Mesendoderm (in vitro differentiated cells): ENCODE measurements at regions not wholly inside any gene's neighbourhood (a gene's known extent, or its start where the extent isn't known, plus 50 kb on each side); places are given as distances from the start of the nearest gene placed in this dataset.
"Not testable (repeated sequence)": the region's sequence is repeated elsewhere in the genome, so short reads cannot be mapped to it uniquely, and the experiment has no call there.

ENCODE experiments used
- DNase-seq: peaks from one replicate; pipeline ENCODE4 v3.0.0; 2013
- H2AK5ac ChIP-seq: 2 replicates; pipeline ENCODE4 v1.6.1; 2013; ENCODE audit warnings: low read length, inconsistent platforms
- H2BK120ac ChIP-seq: 2 replicates; pipeline ENCODE4 v1.6.1; 2013; ENCODE audit warnings: low read depth, mild to moderate bottlenecking, low read length, moderate library complexity, mixed read lengths
- H2BK15ac ChIP-seq: replicated peaks from 2 replicates; pipeline ENCODE4 v1.6.1; 2013; ENCODE audit warnings: low read depth, mild to moderate bottlenecking, moderate library complexity
- H2BK5ac ChIP-seq: 2 replicates; pipeline ENCODE4 v1.6.1; 2013; ENCODE audit warnings: low read length, inconsistent platforms
- H3K18ac ChIP-seq: 2 replicates; pipeline ENCODE4 v1.6.1; 2013; ENCODE audit warnings: mild to moderate bottlenecking, low read length, mixed read lengths
- H3K23ac ChIP-seq: one replicate; pipeline ENCODE4 v1.6.1; 2013; ENCODE audit warnings: low read length
- H3K27ac ChIP-seq: 2 replicates; pipeline ENCODE4 v1.5.1; 2013; ENCODE audit warnings: low read depth, mild to moderate bottlenecking, inconsistent platforms, low read length, moderate library complexity
- H3K27me3 ChIP-seq: 2 replicates; pipeline ENCODE4 v1.6.1; 2013; ENCODE audit warnings: low read length, control low read depth, mild to moderate bottlenecking, inconsistent platforms; ENCODE audit not compliant: insufficient read depth, poor library complexity
- H3K36me3 ChIP-seq: 2 replicates; pipeline ENCODE4 v1.6.1; 2013; ENCODE audit warnings: low read length, inconsistent platforms; ENCODE audit not compliant: control insufficient read depth, insufficient read depth
- H3K4ac ChIP-seq: one replicate; pipeline ENCODE4 v1.6.1; 2013; ENCODE audit warnings: low read depth, mild to moderate bottlenecking, low read length, moderate library complexity
- H3K4me1 ChIP-seq: 2 replicates; pipeline ENCODE4 v1.6.1; 2013; ENCODE audit warnings: low read depth, low read length, inconsistent platforms; ENCODE audit not compliant: control insufficient read depth
- H3K4me2 ChIP-seq: 2 replicates; pipeline ENCODE4 v1.6.1; 2013; ENCODE audit warnings: low read length
- H3K4me3 ChIP-seq: 2 replicates; pipeline ENCODE4 v1.5.1; 2013; ENCODE audit warnings: mild to moderate bottlenecking, low read length
- H3K56ac ChIP-seq: one replicate; pipeline ENCODE4 v1.6.1; 2013; ENCODE audit warnings: low read length
- H3K79me1 ChIP-seq: 2 replicates; pipeline ENCODE4 v1.6.1; 2013; ENCODE audit warnings: low read length, inconsistent platforms
- H3K79me2 ChIP-seq: 2 replicates; pipeline ENCODE4 v1.6.1; 2013; ENCODE audit warnings: mild to moderate bottlenecking, low read length; ENCODE audit not compliant: control insufficient read depth, insufficient read depth
- H3K9ac ChIP-seq: 2 replicates; pipeline ENCODE4 v1.6.1; 2013; ENCODE audit warnings: low read length, inconsistent platforms
- H4K5ac ChIP-seq: one replicate; pipeline ENCODE4 v1.6.1; 2013; ENCODE audit warnings: low read length
- H4K8ac ChIP-seq: one replicate; pipeline ENCODE4 v1.6.1; 2013; ENCODE audit warnings: low read depth, mild to moderate bottlenecking, control low read depth, low read length, moderate library complexity
- WGBS: extraction: QIAGEN DNeasy Blood & Tissue Kit; methylation state at CpG from one replicate; pipeline ENCODE4 v1.1.7; 2013; ENCODE audit warnings: low lambda C conversion rate, missing lambda C conversion rate; ENCODE audit not compliant: insufficient coverage; ENCODE audit errors: extremely low coverage; 5-methylcytosine and 5-hydroxymethylcytosine counted together

- no peak overlapping the region for H3K9ac ChIP-seq
- no peak overlapping the region for H3K18ac ChIP-seq
- no peak overlapping the region for H2BK120ac ChIP-seq
- H4K8ac ChIP-seq: no peak overlapping the region
- H3K4me3 ChIP-seq: no peak overlapping the region
- DNase-seq: no peak
- no peaks in the 10 kb centered on the region for H3K79me1 ChIP-seq
- no peak overlapping the region for H3K4ac ChIP-seq
- no peaks in the 10 kb centered on the region for H3K27me3 ChIP-seq
- H3K79me2 ChIP-seq: no peaks in the 10 kb centered on the region
- H2AK5ac ChIP-seq: no peak overlapping the region
- no peak overlapping the region for H3K27ac ChIP-seq
- H2BK15ac ChIP-seq: no peak overlapping the region
- H2BK5ac ChIP-seq: no peak overlapping the region
- no peak overlapping the region for H4K5ac ChIP-seq
- no peak overlapping the region for H3K23ac ChIP-seq
- H3K56ac ChIP-seq: no peak overlapping the region
- H3K4me2 ChIP-seq: no peak overlapping the region
- H3K36me3 ChIP-seq: no peaks in the 10 kb centered on the region
- H3K4me1 ChIP-seq: no peaks in the 10 kb centered on the region
Observed at GRCh38 chr2:53610260-53610659, 157.3 kb upstream of the CHAC2 start.

GRCh38 chr2:53609551-53609950, 158.1 kb upstream of the CHAC2 start:
- Histone ChIP-seq H3K4me3 (no peak overlapping the region), H2BK120ac (no peak overlapping the region), H3K27ac (no peak overlapping the region), H3K9ac (no peak overlapping the region), H3K36me3 (no peaks in the 10 kb centered on the region), H2AK5ac (no peak overlapping the region), H3K79me2 (no peaks in the 10 kb centered on the region), H2BK15ac (no peak overlapping the region), H2BK5ac (no peak overlapping the region), H3K27me3 (no peaks in the 10 kb centered on the region), H3K18ac (no peak overlapping the region), H4K5ac (no peak overlapping the region), H3K56ac (no peak overlapping the region), H4K8ac (no peak overlapping the region), H3K4me2 (no peak overlapping the region), H3K23ac (no peak overlapping the region), H3K79me1 (no peaks in the 10 kb centered on the region), H3K4me1 (no peaks in the 10 kb centered on the region), H3K4ac (no peak overlapping the region)
- DNase-seq: no peak
- WGBS: no CpG with 5 or more reads among the region's 6 CpGs

- Histone ChIP-seq H2BK5ac (no peak overlapping the region), H2BK15ac (no peak overlapping the region), H3K9ac (no peak overlapping the region), H3K4me1 (no peaks in the 10 kb centered on the region), H4K8ac (no peak overlapping the region), H4K5ac (no peak overlapping the region), H3K36me3 (no peaks in the 10 kb centered on the region), H3K79me1 (no peaks in the 10 kb centered on the region), H2BK120ac (no peak overlapping the region), H3K27ac (no peak overlapping the region), H3K56ac (no peak overlapping the region), H3K27me3 (no peaks in the 10 kb centered on the region), H3K23ac (no peak overlapping the region), H3K4me2 (no peak overlapping the region), H2AK5ac (no peak overlapping the region), H3K4me3 (no peak overlapping the region), H3K79me2 (no peaks in the 10 kb centered on the region), H3K4ac (no peak overlapping the region), H3K18ac (no peak overlapping the region)
- WGBS: no CpG with 5 or more reads among the region's 5 CpGs
- no peak for DNase-seq
Observed at GRCh38 chr2:53608293-53608692, 159.3 kb upstream of the CHAC2 start.

- Histone ChIP-seq H3K27me3 (no peaks in the 10 kb centered on the region), H2BK120ac (no peak overlapping the region), H2BK5ac (no peak overlapping the region), H3K4me1 (no peaks in the 10 kb centered on the region), H3K56ac (no peak overlapping the region), H3K79me2 (no peaks in the 10 kb centered on the region), H3K9ac (no peak overlapping the region), H3K4me2 (no peak overlapping the region), H3K4me3 (no peak overlapping the region), H3K18ac (no peak overlapping the region), H2BK15ac (no peak overlapping the region), H3K27ac (no peak overlapping the region), H3K23ac (no peak overlapping the region), H4K5ac (no peak overlapping the region), H2AK5ac (no peak overlapping the region), H3K79me1 (no peaks in the 10 kb centered on the region), H4K8ac (no peak overlapping the region), H3K4ac (no peak overlapping the region), H3K36me3 (no peaks in the 10 kb centered on the region)
- WGBS: no CpG with 5 or more reads among the region's 3 CpGs
- no peak for DNase-seq
Observed at GRCh38 chr2:53600815-53601214, 166.8 kb upstream of the CHAC2 start.

GRCh38 chr2:53586733-53587612, 180.6 kb upstream of the CHAC2 start:
- not testable (repeated sequence) for H3K56ac ChIP-seq, H3K27me3 ChIP-seq, H4K8ac ChIP-seq, H3K79me1 ChIP-seq, H3K9ac ChIP-seq, H3K4me1 ChIP-seq, H3K4ac ChIP-seq, H3K36me3 ChIP-seq, H3K79me2 ChIP-seq, H3K18ac ChIP-seq, DNase-seq, H4K5ac ChIP-seq, H3K4me2 ChIP-seq, H2AK5ac ChIP-seq, H3K4me3 ChIP-seq, H3K27ac ChIP-seq, H2BK15ac ChIP-seq, H2BK120ac ChIP-seq, H2BK5ac ChIP-seq, H3K23ac ChIP-seq
- WGBS: no CpG with 5 or more reads among the region's 38 CpGs

- DNase-seq: peak; percentile 18
- Histone ChIP-seq H2BK15ac (no peak overlapping the region), H3K56ac (no peak overlapping the region), H3K27ac (no peak overlapping the region), H3K23ac (no peak overlapping the region), H2AK5ac (no peak overlapping the region), H3K9ac (no peak overlapping the region), H3K27me3 (no peaks in the 10 kb centered on the region), H2BK5ac (no peak overlapping the region), H4K5ac (no peak overlapping the region), H4K8ac (no peak overlapping the region), H3K4ac (no peak overlapping the region), H3K79me1 (no peaks in the 10 kb centered on the region), H3K79me2 (no peaks in the 10 kb centered on the region), H3K4me3 (no peak overlapping the region), H3K4me2 (no peak overlapping the region), H3K4me1 (peaks cover 11% of the 10 kb centered on the region), H3K36me3 (no peaks in the 10 kb centered on the region), H2BK120ac (no peak overlapping the region), H3K18ac (no peak overlapping the region)
- no CpG with 5 or more reads among the region's 5 CpGs for WGBS
Observed at GRCh38 chr2:53584986-53585385, 182.6 kb upstream of the CHAC2 start.
